GM12878 (cell line): ENCODE measurements at regions not wholly inside any gene's neighbourhood (a gene's known extent, or its start where the extent isn't known, plus 50 kb on each side); places are given as distances from the start of the nearest gene placed in this dataset.

ENCODE experiments used
- ATAC-seq: fragments of 200-7000 bp; cut with Tn5 transposase; 3 replicates; pipeline ENCODE4 v1.9.1; 2020; ENCODE audit warnings: mild to moderate bottlenecking, moderate library complexity
- BruUV-seq: library from RNA; stranded (reverse); fragments of 400-500 nt; replicated peaks from 2 replicates; lab custom pipeline; 2021; lab: Mats Ljungman, UMichigan
- CTCF ChIA-PET: fragments of 300-600 bp; sonication (Branson Sonifier 250); formaldehyde crosslinking; extraction: SDS; loops from one replicate; lab custom pipeline; 2021; ENCODE audit warnings: inconsistent platforms; lab: Yijun Ruan, JAX
- POLR2A ChIA-PET: fragments of 350-600 bp; formaldehyde crosslinking; extraction: SDS; loops from one replicate; lab custom pipeline; 2021; ENCODE audit warnings: inconsistent platforms; lab: Charles Lee
- RAD21 ChIA-PET: fragments of 300-600 bp; sonication (Branson Sonifier 250); formaldehyde crosslinking; loops from one replicate; lab custom pipeline; 2023; ENCODE audit warnings: antibody characterized with exemption; ENCODE audit not compliant: unreplicated experiment; lab: Charles Lee
- SMC1A ChIA-PET: fragments of 300-600 bp; sonication (Branson Sonifier 250); formaldehyde crosslinking; loops from one replicate; lab custom pipeline; 2023; ENCODE audit not compliant: unreplicated experiment, uncharacterized antibody; lab: Charles Lee
- DNase-seq: peaks from one replicate; pipeline ENCODE4 v3.0.0-alpha.2; 2011; ENCODE audit warnings: low read depth, low spot score
- FAIRE-seq: peaks from 3 replicates; lab custom pipeline; 2011; peaks lifted over from hg19 to GRCh38; lab: Jason Lieb, UNC
- H2AFZ ChIP-seq: 2 replicates; pipeline ENCODE4 v1.6.0; 2011; ENCODE audit warnings: low read depth, low read length, control low read depth; ENCODE audit not compliant: control insufficient read depth
- H3K27ac ChIP-seq: 2 replicates; pipeline ENCODE4 v1.5.1; 2011; ENCODE audit warnings: control low read depth; ENCODE audit not compliant: control insufficient read depth, insufficient read depth
- H3K27me3 ChIP-seq, 2 experiments: replicated peaks in 1 of 2; 2 replicates each; pipeline versions ENCODE4 v1.6.0 to v1.6.1; 2011; ENCODE audit warnings: low read length in 1 of 2; ENCODE audit not compliant: control insufficient read depth in 2 of 2, insufficient read depth in 2 of 2
- H3K36me3 ChIP-seq, 2 experiments: 2 replicates each; pipeline ENCODE4 v1.5.1; 2011; ENCODE audit warnings: low read length in 1 of 2; ENCODE audit not compliant: control insufficient read depth in 2 of 2, insufficient read depth in 2 of 2
- H3K4me1 ChIP-seq: 2 replicates; pipeline ENCODE4 v1.6.1; 2011; ENCODE audit warnings: mild to moderate bottlenecking, low read length, moderate library complexity, mixed read lengths; ENCODE audit not compliant: control insufficient read depth, insufficient read depth
- H3K4me2 ChIP-seq: 2 replicates; pipeline ENCODE4 v1.6.0; 2011; ENCODE audit warnings: control low read depth; ENCODE audit not compliant: control insufficient read depth, insufficient read depth
- H3K4me3 ChIP-seq: fragments of 200-600 bp; sonication (generic); 2 replicates; pipeline ENCODE4 v1.5.1; 2016
- H3K79me2 ChIP-seq: 2 replicates; pipeline ENCODE4 v1.6.0; 2011; ENCODE audit warnings: low read length; ENCODE audit not compliant: control insufficient read depth, insufficient read depth
- H3K9ac ChIP-seq: 2 replicates; pipeline ENCODE4 v1.8.0; 2011; ENCODE audit warnings: low read length, control low read depth, mixed read lengths; ENCODE audit not compliant: control insufficient read depth, insufficient read depth
- H3K9me3 ChIP-seq: replicated peaks from 3 replicates; pipeline ENCODE4 v1.5.1; 2011; ENCODE audit warnings: mild to moderate bottlenecking, low read length; ENCODE audit not compliant: control insufficient read depth, insufficient read depth
- H4K20me1 ChIP-seq: 2 replicates; pipeline ENCODE4 v1.6.0; 2011; ENCODE audit not compliant: control insufficient read depth, insufficient read depth
- CBX3 ChIP-seq: fragments of 200-600 bp; sonication (generic); IDR thresholded peaks from 2 replicates; pipeline ENCODE4 v1.6.1; 2016; ENCODE audit warnings: low read depth, borderline replicate concordance
- CHD1 ChIP-seq: IDR thresholded peaks from 2 replicates; pipeline ENCODE4 v1.6.1; 2012; ENCODE audit warnings: low read depth, low read length, improper control_type of control experiment
- MEF2A ChIP-seq: IDR thresholded peaks from 2 replicates; pipeline ENCODE4 v1.6.1; 2011; ENCODE audit warnings: low read depth, mild to moderate bottlenecking, low read length, moderate library complexity; ENCODE audit not compliant: insufficient read depth
- PRDM15 ChIP-seq: fragments of 450-650 bp; formaldehyde crosslinking; IDR thresholded peaks from 2 replicates; pipeline ENCODE4 v1.4.0; 2020; ENCODE audit warnings: mild to moderate bottlenecking, moderate library complexity
- SREBF1 ChIP-seq: IDR thresholded peaks from 2 replicates; pipeline ENCODE4 v1.6.1; 2012; ENCODE audit warnings: mild to moderate bottlenecking, low read length
- TCF3 ChIP-seq: IDR thresholded peaks from 2 replicates; pipeline ENCODE4 v1.6.1; 2012; ENCODE audit warnings: low read depth, mild to moderate bottlenecking, low read length, borderline replicate concordance; ENCODE audit not compliant: insufficient read depth
- in situ Hi-C: fragments of 300-500 bp; cut with MboI; formaldehyde crosslinking; loops from 9 replicates; pipeline ENCODE4 v1.14.3; 2018; ENCODE audit warnings: mixed read lengths
- intact Hi-C: fragments of 100-400 bp; cut with micrococcal nuclease; formaldehyde crosslinking; loops from one replicate; pipeline ENCODE4 v1.14.2; 2022; ENCODE audit not compliant: unreplicated experiment

- FAIRE-seq (no peak), DNase-seq (no peak), ATAC-seq (no peak)
- Histone ChIP-seq H3K79me2 (no peaks in the 10 kb centered on the region), H3K4me2 (no peak overlapping the region), H3K4me1 (no peaks in the 10 kb centered on the region), H3K9me3 (no peaks in the 10 kb centered on the region), H4K20me1 (no peaks in the 10 kb centered on the region), H3K27me3 (no peaks in the 10 kb centered on the region), H3K27ac (no peak overlapping the region), H2AFZ (no peak overlapping the region), H3K4me3 (no peak overlapping the region), H3K9ac (no peak overlapping the region), H3K36me3 (no peaks in the 10 kb centered on the region)
- ChIA-PET CTCF (no interaction called here), POLR2A (no interaction called here), RAD21 (no interaction called here), SMC1A (no interaction called here)
- TF ChIP-seq PRDM15 (CRISPR knock-in tag) (no peak), MEF2A (no peak), CBX3 (no peak), SREBF1 (no peak), TCF3 (no peak), CHD1 (no peak)
- BruUV-seq, result no TSS peak
- in situ Hi-C loops, result no loop called here
- intact Hi-C loops, result no loop called here
These were observed 389.0 kb downstream of the OLFM4 start for GRCh38 chr13:53417601-53418000.
